Naive thymus-derived CD4-positive, alpha-beta T cell (primary cell): ENCODE measurements at regions not wholly inside any gene's neighbourhood (a gene's known extent, or its start where the extent isn't known, plus 50 kb on each side); places are given as distances from the start of the nearest gene placed in this dataset.

ENCODE experiments used
- ATAC-seq: fragments of 150-1000 bp; cut with Tn5 transposase; 2 replicates; pipeline ENCODE4 v1.10.0; 2021; ENCODE audit warnings: mild to moderate bottlenecking, moderate library complexity
- CTCF ChIA-PET: fragments of 350-600 bp; sonication (Branson Sonifier 250); formaldehyde crosslinking; loops from one replicate; lab custom pipeline; 2021; ENCODE audit warnings: antibody characterized with exemption; lab: Charles Lee
- POLR2A ChIA-PET: fragments of 350-600 bp; sonication (Branson Sonifier 250); formaldehyde crosslinking; loops from one replicate; lab custom pipeline; 2021; ENCODE audit warnings: antibody characterized with exemption, inconsistent platforms; lab: Charles Lee
- DNase-seq, 9 donors: peaks; one replicate each; pipeline versions ENCODE4 v3.0.0 to v3.0.0-alpha.2; 2020 to 2022; ENCODE audit warnings: mixed read lengths in 1 of 9
- H3K27ac ChIP-seq: one replicate; pipeline ENCODE4 v1.7.0; 2013; ENCODE audit warnings: mild to moderate bottlenecking, low read depth, low read length, moderate library complexity
- H3K27me3 ChIP-seq, 2 donors: one replicate each; pipeline ENCODE4 v1.7.0; 2013; ENCODE audit warnings: low read length in 2 of 2, mild to moderate bottlenecking in 2 of 2, moderate library complexity in 2 of 2; ENCODE audit not compliant: control insufficient read depth in 2 of 2, insufficient read depth in 2 of 2
- H3K36me3 ChIP-seq, 3 experiments: 1 replicate in 2 of 3; 2 replicates in 1 of 3; pipeline ENCODE4 v1.7.0; 2013; ENCODE audit warnings: low read length in 3 of 3, mild to moderate bottlenecking in 3 of 3, moderate library complexity in 1 of 3; ENCODE audit not compliant: insufficient read depth in 3 of 3, control insufficient read depth in 2 of 3
- H3K4me1 ChIP-seq, 2 donors: one replicate each; pipeline ENCODE4 v1.7.0; 2013; ENCODE audit warnings: low read length in 2 of 2, mild to moderate bottlenecking in 2 of 2, moderate library complexity in 1 of 2; ENCODE audit not compliant: control insufficient read depth in 2 of 2, insufficient read depth in 2 of 2
- H3K4me3 ChIP-seq: 2 replicates; pipeline ENCODE4 v1.7.0; 2013; ENCODE audit warnings: mild to moderate bottlenecking, low read length
- H3K9me3 ChIP-seq, 3 experiments: 1 replicate in 2 of 3; 2 replicates in 1 of 3; pipeline ENCODE4 v1.7.0; 2013; ENCODE audit warnings: low read length in 3 of 3; ENCODE audit not compliant: control insufficient read depth in 2 of 3
- H3K27ac Mint-ChIP-seq, 9 donors: one replicate each; pipeline ENCODE4 v1.8.0; 2020 to 2022; ENCODE audit warnings: mixed read lengths in 9 of 9, mild to moderate bottlenecking in 8 of 9, moderate library complexity in 5 of 9, inconsistent platforms in 2 of 9
- H3K27me3 Mint-ChIP-seq, 5 donors: one replicate each; pipeline ENCODE4 v1.8.0; 2021 to 2022; ENCODE audit warnings: mixed read lengths in 5 of 5, mild to moderate bottlenecking in 1 of 5
- H3K36me3 Mint-ChIP-seq, 5 donors: one replicate each; pipeline ENCODE4 v1.8.0; 2020 to 2022; ENCODE audit warnings: mixed read lengths in 5 of 5, mild to moderate bottlenecking in 3 of 5, inconsistent platforms in 1 of 5
- H3K4me1 Mint-ChIP-seq, 7 donors: one replicate each; pipeline ENCODE4 v1.8.0; 2020 to 2022; ENCODE audit warnings: mixed read lengths in 7 of 7, mild to moderate bottlenecking in 3 of 7, inconsistent platforms in 1 of 7
- H3K4me3 Mint-ChIP-seq, 10 donors: one replicate each; pipeline ENCODE4 v1.8.0; 2020 to 2022; ENCODE audit warnings: mild to moderate bottlenecking in 10 of 10, mixed read lengths in 10 of 10, moderate library complexity in 6 of 10, inconsistent platforms in 2 of 10
- H3K9me3 Mint-ChIP-seq, 11 donors: one replicate each; pipeline ENCODE4 v1.8.0; 2020 to 2022; ENCODE audit warnings: mixed read lengths in 11 of 11, mild to moderate bottlenecking in 4 of 11, inconsistent platforms in 1 of 11, moderate library complexity in 1 of 11
- intact Hi-C, 2 donors: fragments of 100-400 bp; cut with micrococcal nuclease; formaldehyde crosslinking; loops; one replicate each; pipeline ENCODE4 v1.15.1; 2023

DNA sequence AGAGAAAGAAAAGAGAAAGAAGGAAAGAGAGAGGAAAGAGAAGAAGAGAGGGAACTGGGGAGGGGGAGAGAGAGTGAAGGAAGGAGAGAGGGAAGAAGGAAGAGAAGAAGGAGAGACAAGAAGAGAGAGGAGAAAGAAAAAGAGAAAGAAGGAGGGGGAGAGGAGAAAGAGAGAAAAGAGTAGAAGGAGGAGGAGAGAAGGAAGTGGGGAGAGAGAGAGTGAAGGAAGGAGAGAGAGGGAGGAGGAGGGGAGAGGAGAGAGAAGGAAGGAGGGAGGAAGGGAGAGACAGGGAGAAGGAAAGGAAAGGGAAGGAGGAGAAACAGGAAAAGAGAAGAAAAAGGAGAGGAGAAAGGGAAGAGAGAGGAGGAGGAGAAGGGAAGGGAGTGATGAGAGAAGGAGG, 208.5 kb downstream of the MAF start:
- intact Hi-C loops: no loop called here
- ChIA-PET POLR2A (no interaction called here), CTCF (no interaction called here)
- Mint-ChIP-seq H3K36me3 (no peaks in the 10 kb centered on the region), H3K4me3 (no peak overlapping the region), H3K27ac (no peak overlapping the region), H3K9me3 (peaks cover 0 to 4% (median 0%) of the 10 kb centered on the region in 11 donors), H3K27me3 (peaks cover 0 to 11% (median 5%) of the 10 kb centered on the region in 5 donors), H3K4me1 (peaks cover 0 to 14% (median 0%) of the 10 kb centered on the region in 7 donors)
- Histone ChIP-seq H3K4me3 (no peak overlapping the region), H3K36me3 (no peaks in the 10 kb centered on the region), H3K4me1 (no peaks in the 10 kb centered on the region), H3K27me3 (no peaks in the 10 kb centered on the region), H3K9me3 (no peaks in the 10 kb centered on the region), H3K27ac (no peak overlapping the region)
- no peak for ATAC-seq
- DNase-seq: no peak

GRCh38 chr16:79391395-79391794, 209.1 kb downstream of the MAF start:
- Histone ChIP-seq H3K9me3 (no peaks in the 10 kb centered on the region), H3K4me1 (no peaks in the 10 kb centered on the region), H3K27ac (no peak overlapping the region), H3K27me3 (no peaks in the 10 kb centered on the region), H3K36me3 (no peaks in the 10 kb centered on the region), H3K4me3 (no peak overlapping the region)
- Mint-ChIP-seq H3K9me3 (peaks cover 0 to 4% (median 0%) of the 10 kb centered on the region in 11 donors), H3K27me3 (peaks cover 0 to 11% (median 5%) of the 10 kb centered on the region in 5 donors), H3K4me3 (no peak overlapping the region), H3K4me1 (peaks cover 0 to 14% (median 0%) of the 10 kb centered on the region in 7 donors), H3K36me3 (no peaks in the 10 kb centered on the region), H3K27ac (peak overlapping the region in 1 of 9 donors; percentile 66)
- ATAC-seq (no peak), DNase-seq (no peak)
- intact Hi-C loops: no loop called here
- POLR2A ChIA-PET: no interaction called here
- CTCF ChIA-PET: no interaction called here

- Mint-ChIP-seq H3K27me3 (peaks cover 0 to 11% (median 5%) of the 10 kb centered on the region in 5 donors), H3K9me3 (peaks cover 0 to 4% (median 0%) of the 10 kb centered on the region in 11 donors), H3K4me3 (no peak overlapping the region), H3K27ac (no peak overlapping the region), H3K36me3 (no peaks in the 10 kb centered on the region), H3K4me1 (peaks cover 0 to 12% (median 0%) of the 10 kb centered on the region in 7 donors)
- ChIA-PET POLR2A (no interaction called here), CTCF (interaction anchor here (0.6 kb wide), 1 partner anchor 1325 kb away, joined by 3 read pairs; no protein-coding TSS in a partner anchor)
- no peak for DNase-seq
- ATAC-seq: no peak
- H3K36me3 ChIP-seq: no peaks in the 10 kb centered on the region
- no peaks in the 10 kb centered on the region for H3K27me3 ChIP-seq
- H3K27ac ChIP-seq: no peak overlapping the region
- H3K4me3 ChIP-seq: no peak overlapping the region
- no peaks in the 10 kb centered on the region for H3K9me3 ChIP-seq
- intact Hi-C loops: no loop called here
- H3K4me1 ChIP-seq: no peaks in the 10 kb centered on the region
Measured at GRCh38 chr16:79390481-79391051, 210.0 kb downstream of the MAF start.

- H3K4me1 ChIP-seq: no peaks in the 10 kb centered on the region
- no peak for ATAC-seq
- no peak overlapping the region for H3K27ac ChIP-seq
- intact Hi-C loops: loop anchor here in 1 of 2 donors (10.0 kb wide), 1 partner anchor 114 kb away; no protein-coding TSS in a partner anchor
- H3K27me3 ChIP-seq: no peaks in the 10 kb centered on the region
- no peaks in the 10 kb centered on the region for H3K36me3 ChIP-seq
- H3K4me3 ChIP-seq: no peak overlapping the region
- CTCF ChIA-PET: no interaction called here
- Mint-ChIP-seq H3K36me3 (peaks cover 0 to 3% (median 0%) of the 10 kb centered on the region in 5 donors), H3K27me3 (peaks cover 0 to 13% (median 5%) of the 10 kb centered on the region in 5 donors), H3K9me3 (peaks cover 0 to 4% (median 0%) of the 10 kb centered on the region in 11 donors), H3K4me3 (no peak overlapping the region), H3K27ac (no peak overlapping the region), H3K4me1 (peaks cover 0 to 9% (median 0%) of the 10 kb centered on the region in 7 donors)
- POLR2A ChIA-PET: no interaction called here
- no peak for DNase-seq
- H3K9me3 ChIP-seq: no peaks in the 10 kb centered on the region
Measured at GRCh38 chr16:79388396-79388795, 212.1 kb downstream of the MAF start.

- H3K27me3 ChIP-seq: no peaks in the 10 kb centered on the region
- POLR2A ChIA-PET: no interaction called here
- no peaks in the 10 kb centered on the region for H3K9me3 ChIP-seq
- intact Hi-C loops: loop anchor here in 1 of 2 donors (10.0 kb wide), 1 partner anchor 111 kb away; no protein-coding TSS in a partner anchor
- Mint-ChIP-seq H3K4me1 (peaks cover 4 to 13% (median 10%) of the 10 kb centered on the region in 7 donors), H3K27me3 (peaks cover 0 to 6% (median 2%) of the 10 kb centered on the region in 5 donors), H3K27ac (no peak overlapping the region), H3K36me3 (peaks cover 0 to 3% (median 0%) of the 10 kb centered on the region in 5 donors), H3K4me3 (no peak overlapping the region), H3K9me3 (peaks cover 0 to 6% (median 0%) of the 10 kb centered on the region in 11 donors)
- DNase-seq (no peak), ATAC-seq (no peak)
- CTCF ChIA-PET: interaction anchor here (0.6 kb wide), 1 partner anchor 684 kb away, joined by 4 read pairs; no protein-coding TSS in a partner anchor
- H3K36me3 ChIP-seq: no peaks in the 10 kb centered on the region
- H3K4me3 ChIP-seq: no peak overlapping the region
- H3K27ac ChIP-seq: no peak overlapping the region
- peaks cover 3 to 10% of the 10 kb centered on the region in 2 donors for H3K4me1 ChIP-seq
Measured at GRCh38 chr16:79386299-79386698, 214.2 kb downstream of the MAF start.

GRCh38 chr16:79381603-79382042, 218.9 kb downstream of the MAF start:
- Mint-ChIP-seq H3K27me3 (peaks cover 0 to 7% (median 3%) of the 10 kb centered on the region in 5 donors), H3K4me1 (peaks cover 13 to 28% (median 25%) of the 10 kb centered on the region in 7 donors), H3K27ac (peak overlapping the region in 4 of 9 donors; percentile 17 to 45 (median 20)), H3K4me3 (peak overlapping the region; percentile 25 to 81 (median 72)), H3K36me3 (peaks cover 0 to 7% (median 0%) of the 10 kb centered on the region in 5 donors), H3K9me3 (peaks cover 0 to 15% (median 0%) of the 10 kb centered on the region in 11 donors)
- intact Hi-C loops: loop anchor here in 1 of 2 donors (10.0 kb wide), 1 partner anchor 107 kb away; no protein-coding TSS in a partner anchor
- Histone ChIP-seq H3K4me1 (peaks cover 14 to 31% of the 10 kb centered on the region in 2 donors), H3K4me3 (peak overlapping the region; percentile 27), H3K9me3 (no peaks in the 10 kb centered on the region), H3K27me3 (no peaks in the 10 kb centered on the region), H3K36me3 (no peaks in the 10 kb centered on the region), H3K27ac (no peak overlapping the region)
- ChIA-PET POLR2A (no interaction called here), CTCF (no interaction called here)
- ATAC-seq: peak; percentile 59
- DNase-seq: peak in 4 of 9 donors; percentile 25 to 38 (median 27)
